ENCODE measurements at regions not wholly inside any gene's neighbourhood (a gene's known extent, or its start where the extent isn't known, plus 50 kb on each side); places are given as distances from the start of the nearest gene placed in this dataset.

- TF ChIP-seq, protein P1, sequence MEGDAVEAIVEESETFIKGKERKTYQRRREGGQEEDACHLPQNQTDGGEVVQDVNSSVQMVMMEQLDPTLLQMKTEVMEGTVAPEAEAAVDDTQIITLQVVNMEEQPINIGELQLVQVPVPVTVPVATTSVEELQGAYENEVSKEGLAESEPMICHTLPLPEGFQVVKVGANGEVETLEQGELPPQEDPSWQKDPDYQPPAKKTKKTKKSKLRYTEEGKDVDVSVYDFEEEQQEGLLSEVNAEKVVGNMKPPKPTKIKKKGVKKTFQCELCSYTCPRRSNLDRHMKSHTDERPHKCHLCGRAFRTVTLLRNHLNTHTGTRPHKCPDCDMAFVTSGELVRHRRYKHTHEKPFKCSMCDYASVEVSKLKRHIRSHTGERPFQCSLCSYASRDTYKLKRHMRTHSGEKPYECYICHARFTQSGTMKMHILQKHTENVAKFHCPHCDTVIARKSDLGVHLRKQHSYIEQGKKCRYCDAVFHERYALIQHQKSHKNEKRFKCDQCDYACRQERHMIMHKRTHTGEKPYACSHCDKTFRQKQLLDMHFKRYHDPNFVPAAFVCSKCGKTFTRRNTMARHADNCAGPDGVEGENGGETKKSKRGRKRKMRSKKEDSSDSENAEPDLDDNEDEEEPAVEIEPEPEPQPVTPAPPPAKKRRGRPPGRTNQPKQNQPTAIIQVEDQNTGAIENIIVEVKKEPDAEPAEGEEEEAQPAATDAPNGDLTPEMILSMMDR (conservative IDR thresholded peaks at IDR 0.05): no peak
- no peak for TF ChIP-seq EZH2 (IDR thresholded peaks at IDR 0.05; ENCODE audit: low read depth)
Measured at GRCh38 chr2:6083136-6083535, 391.0 kb downstream of the SOX11 start.

Data from PC-9 (cell line).